Prostate gland (tissue), 2 donors: ENCODE measurements at regions not wholly inside any gene's neighbourhood (a gene's known extent, or its start where the extent isn't known, plus 50 kb on each side); places are given as distances from the start of the nearest gene placed in this dataset.

Experiments
- CTCF ChIP-seq, 4 experiments: fragments of 200-600 bp in 2 of 4; fragments of 450-650 bp in 2 of 4; sonication (generic) in 2 of 4; IDR thresholded peaks; 1 replicate in 3 of 4; 2 replicates in 1 of 4; pipeline ENCODE4 v1.5.1; 2016 to 2019; ENCODE audit warnings: antibody characterized with exemption in 4 of 4, mild to moderate bottlenecking in 2 of 4, moderate library complexity in 2 of 4
- POLR2A ChIP-seq: fragments of 450-650 bp; IDR thresholded peaks from one replicate; pipeline ENCODE4 v1.6.1; 2016; ENCODE audit warnings: antibody characterized with exemption, mild to moderate bottlenecking
- POLR2AphosphoS5 ChIP-seq: sonication (generic); formaldehyde crosslinking; IDR thresholded peaks from one replicate; pipeline ENCODE4 v1.6.1; 2017; ENCODE audit warnings: antibody characterized with exemption

GRCh38 chr6:40734607-40735006 lies 147.4 kb upstream of the LRFN2 start:
- TF ChIP-seq CTCF (IDR thresholded peaks at IDR 0.05) = no peak
- no peak for TF ChIP-seq POLR2A
- TF ChIP-seq POLR2AphosphoS5 = no peak
